22Rv1 (cell line): ENCODE measurements at regions not wholly inside any gene's neighbourhood (a gene's known extent, or its start where the extent isn't known, plus 50 kb on each side); places are given as distances from the start of the nearest gene placed in this dataset.

Source experiments
- H3K27ac ChIP-seq: fragments of 450-650 bp; 2 replicates; pipeline ENCODE4 v1.5.1; 2017
- ZFX ChIP-seq: fragments of 450-650 bp; IDR thresholded peaks from 2 replicates; pipeline ENCODE4 v1.6.1; 2017; ENCODE audit warnings: antibody characterized with exemption, borderline replicate concordance
- TF ChIP-seq, protein P1 (sequence below): fragments of 450-650 bp; IDR thresholded peaks from 2 replicates; pipeline ENCODE4 v1.5.1; 2017; ENCODE audit warnings: mild to moderate bottlenecking

DNA sequence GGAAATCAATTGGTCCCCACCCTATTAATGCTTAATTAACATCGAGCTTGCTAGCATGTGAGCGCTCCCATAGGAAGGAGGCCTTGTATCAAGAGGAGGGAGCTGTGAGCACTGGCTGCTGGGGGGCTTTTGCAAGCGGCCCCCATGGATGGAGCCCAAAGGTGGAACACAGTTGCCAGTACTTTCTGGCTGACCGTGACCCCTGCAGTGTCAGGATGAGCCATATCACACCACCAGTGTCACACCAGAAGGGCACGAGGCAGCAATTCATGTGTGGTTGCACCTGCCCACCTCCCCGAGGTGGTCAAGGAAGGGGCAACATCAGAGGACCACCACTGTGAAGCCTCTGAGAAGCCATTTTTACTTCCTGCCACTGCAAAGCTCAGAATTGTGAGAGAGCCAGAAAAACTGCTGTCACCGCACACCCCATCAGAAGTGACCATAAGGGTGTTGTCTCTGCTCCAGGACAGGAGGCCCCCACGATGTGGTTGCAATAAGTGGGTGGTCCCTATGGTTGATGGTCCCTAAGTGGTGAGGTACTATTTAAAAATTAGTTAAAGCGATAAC, 99.8 kb upstream of the RAB6C start:
- TF ChIP-seq, protein P1, sequence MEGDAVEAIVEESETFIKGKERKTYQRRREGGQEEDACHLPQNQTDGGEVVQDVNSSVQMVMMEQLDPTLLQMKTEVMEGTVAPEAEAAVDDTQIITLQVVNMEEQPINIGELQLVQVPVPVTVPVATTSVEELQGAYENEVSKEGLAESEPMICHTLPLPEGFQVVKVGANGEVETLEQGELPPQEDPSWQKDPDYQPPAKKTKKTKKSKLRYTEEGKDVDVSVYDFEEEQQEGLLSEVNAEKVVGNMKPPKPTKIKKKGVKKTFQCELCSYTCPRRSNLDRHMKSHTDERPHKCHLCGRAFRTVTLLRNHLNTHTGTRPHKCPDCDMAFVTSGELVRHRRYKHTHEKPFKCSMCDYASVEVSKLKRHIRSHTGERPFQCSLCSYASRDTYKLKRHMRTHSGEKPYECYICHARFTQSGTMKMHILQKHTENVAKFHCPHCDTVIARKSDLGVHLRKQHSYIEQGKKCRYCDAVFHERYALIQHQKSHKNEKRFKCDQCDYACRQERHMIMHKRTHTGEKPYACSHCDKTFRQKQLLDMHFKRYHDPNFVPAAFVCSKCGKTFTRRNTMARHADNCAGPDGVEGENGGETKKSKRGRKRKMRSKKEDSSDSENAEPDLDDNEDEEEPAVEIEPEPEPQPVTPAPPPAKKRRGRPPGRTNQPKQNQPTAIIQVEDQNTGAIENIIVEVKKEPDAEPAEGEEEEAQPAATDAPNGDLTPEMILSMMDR: no peak
- TF ChIP-seq ZFX: no peak

DNA sequence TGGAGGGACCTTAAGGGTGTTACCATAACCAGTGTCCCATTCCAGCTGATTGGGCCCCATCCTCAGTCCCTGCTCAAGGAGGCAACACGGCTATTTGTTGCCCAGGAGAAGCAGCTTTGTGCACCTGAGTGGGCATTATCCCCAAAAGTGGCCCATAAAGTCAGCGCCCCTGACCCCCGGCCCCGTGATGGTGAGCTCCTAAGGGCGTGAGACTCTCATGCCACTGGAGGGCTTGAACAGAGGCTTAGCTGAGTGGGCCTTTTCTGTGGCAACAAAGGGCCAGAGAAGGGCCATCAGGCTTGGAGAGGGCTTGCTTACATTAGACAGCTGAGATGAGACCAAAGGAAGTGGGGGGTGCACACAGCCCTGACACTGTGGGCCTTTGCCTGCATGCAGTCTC, 99.2 kb upstream of the RAB6C start:
- TF ChIP-seq ZFX: no peak
- TF ChIP-seq, protein P1: no peak
- no peak overlapping the region for H3K27ac ChIP-seq

More for the DNA sequence above, 99.8 kb upstream of the RAB6C start:
- no peak overlapping the region for H3K27ac ChIP-seq

DNA sequence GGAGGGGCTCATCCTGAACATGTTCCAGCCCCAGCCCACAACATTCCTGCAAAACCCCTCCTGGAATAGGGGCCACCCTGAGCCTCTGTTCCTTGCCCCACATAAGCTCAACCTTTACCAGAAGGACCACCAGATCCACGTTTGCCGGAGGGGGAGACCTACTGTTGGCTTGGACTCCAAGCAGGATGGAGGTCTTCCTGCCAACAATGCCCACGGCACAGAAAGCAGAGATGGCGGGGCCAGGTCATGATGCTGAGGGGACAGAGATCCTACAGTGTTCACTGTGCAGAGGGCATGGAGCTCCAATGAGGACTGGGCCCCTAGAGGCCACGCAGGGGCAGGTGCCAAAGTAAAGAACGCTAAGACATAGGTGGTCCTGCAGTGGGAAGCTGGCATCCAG, 98.5 kb upstream of the RAB6C start:
- no peak overlapping the region for H3K27ac ChIP-seq
- no peak for TF ChIP-seq ZFX
- TF ChIP-seq, protein P1: no peak

DNA sequence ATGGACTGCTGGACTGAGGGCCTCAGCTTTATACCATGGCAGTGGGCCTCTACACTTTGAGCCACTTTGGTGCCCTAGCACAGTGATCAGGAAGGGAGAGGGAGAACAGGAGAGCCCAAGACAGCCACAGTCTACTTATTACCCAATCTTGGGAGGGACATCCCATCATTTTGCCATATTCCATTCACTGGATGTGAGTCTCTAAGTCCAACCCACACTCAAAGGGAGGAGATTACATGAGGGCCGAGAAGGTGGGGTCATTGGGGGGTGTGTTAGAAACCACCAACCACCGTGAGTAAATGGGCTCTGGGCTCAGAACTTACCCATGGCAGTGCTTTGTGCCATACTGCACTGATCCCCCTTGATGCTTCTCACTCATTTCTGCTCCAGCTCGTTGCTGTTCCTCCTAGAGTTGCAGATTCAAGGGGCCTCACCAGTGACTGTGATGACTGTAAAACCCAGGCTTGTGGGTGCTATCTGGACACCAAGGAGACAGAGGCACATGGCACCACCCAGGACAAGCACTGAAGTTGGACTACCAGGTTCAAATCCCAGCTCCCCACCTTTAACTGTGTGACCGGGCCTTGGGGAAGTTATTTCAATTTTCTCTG, 97.6 kb upstream of the RAB6C start:
- H3K27ac ChIP-seq: no peak overlapping the region
- no peak for TF ChIP-seq ZFX
- TF ChIP-seq, protein P1: no peak

DNA sequence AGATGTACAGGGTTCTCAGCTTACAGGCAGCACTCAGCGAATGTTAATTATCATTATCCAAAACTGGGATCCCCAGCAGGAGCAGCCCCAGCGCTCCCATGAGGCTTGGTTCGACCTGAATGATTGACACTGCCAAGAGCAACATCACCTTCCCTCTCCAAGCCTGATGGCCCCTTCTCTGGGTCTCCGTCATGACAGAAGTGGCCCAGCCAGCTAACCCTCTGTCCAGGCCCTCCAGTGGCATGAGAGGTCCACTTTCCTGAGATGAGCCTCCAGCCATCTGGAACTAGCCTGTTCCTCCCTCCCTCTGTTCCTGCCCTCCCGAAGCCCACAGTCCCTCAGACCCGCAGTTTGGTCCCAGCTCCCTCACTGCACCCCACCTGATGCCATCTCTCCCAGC, 97.0 kb upstream of the RAB6C start:
- TF ChIP-seq ZFX: no peak
- TF ChIP-seq, protein P1: no peak
- H3K27ac ChIP-seq: no peak overlapping the region

DNA sequence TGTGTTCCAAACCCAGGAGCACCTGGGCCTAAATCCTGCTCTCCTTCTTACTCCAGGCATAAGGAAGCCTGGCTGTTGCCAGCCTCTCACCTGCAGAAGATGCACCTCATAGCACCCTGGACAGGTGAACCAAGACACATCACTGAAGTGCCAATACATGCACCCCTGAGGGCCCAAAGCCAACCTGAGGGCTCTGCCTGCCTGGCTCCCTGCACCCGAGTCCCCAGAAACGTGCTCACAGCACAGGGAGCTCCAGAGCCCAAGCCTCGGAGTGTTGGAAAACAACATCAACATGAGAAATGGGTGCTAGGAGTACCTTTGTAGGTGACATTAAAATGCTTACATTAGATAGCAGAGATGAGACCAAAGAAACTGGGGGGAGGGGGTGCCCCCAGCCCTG, 96.3 kb upstream of the RAB6C start:
- no peak overlapping the region for H3K27ac ChIP-seq
- TF ChIP-seq, protein P1: no peak
- TF ChIP-seq ZFX: no peak

DNA sequence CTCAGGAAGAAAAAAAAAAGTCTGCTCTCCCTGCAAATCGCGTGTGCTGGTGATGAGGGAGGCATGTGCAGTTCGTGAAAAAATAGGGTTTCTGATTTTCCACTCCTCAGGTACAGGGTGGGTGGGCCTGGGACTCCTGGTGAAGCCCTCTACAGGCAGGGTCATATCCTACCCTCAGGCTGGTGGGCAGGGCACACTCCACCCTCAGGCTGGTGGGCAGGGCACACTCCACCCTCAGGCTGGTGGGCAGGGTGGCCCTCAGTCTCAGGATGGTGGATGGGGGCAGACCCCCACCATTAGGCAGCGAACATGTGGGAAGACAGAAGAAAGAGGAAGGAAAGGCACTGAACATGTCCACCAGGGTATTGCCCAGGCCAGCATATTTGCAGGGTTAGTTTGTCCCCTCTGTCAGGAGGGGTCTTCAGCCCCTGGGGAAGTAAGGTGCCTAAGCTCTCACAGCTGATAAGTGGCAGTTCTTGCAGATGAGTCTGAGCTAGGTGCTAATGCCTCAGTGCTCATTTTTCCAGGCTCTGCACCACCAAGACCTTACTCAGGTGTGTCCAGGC, 95.2 kb upstream of the RAB6C start:
- no peak overlapping the region for H3K27ac ChIP-seq
- TF ChIP-seq, protein P1: no peak
- TF ChIP-seq ZFX: no peak
